ENCODE measurements at regions not wholly inside any gene's neighbourhood (a gene's known extent, or its start where the extent isn't known, plus 50 kb on each side); places are given as distances from the start of the nearest gene placed in this dataset.

DNA sequence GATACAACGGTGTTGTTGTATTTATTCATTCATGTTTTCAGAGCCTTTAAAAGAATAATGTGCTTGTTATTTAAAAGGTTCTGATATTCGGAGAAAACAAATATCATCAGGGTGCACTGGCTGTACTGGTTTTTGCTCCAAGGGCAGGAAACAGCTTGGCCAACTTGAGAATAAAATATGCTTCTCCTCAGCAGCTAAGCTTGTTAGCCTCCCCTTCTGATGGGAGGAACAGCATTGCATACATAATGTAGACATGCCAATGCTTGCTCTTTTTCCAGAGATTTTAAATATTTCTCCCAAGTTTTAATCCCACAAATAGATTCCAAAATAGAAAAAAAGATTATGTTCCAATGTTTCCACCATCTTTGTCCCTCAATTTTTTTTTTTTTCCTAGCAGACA lies 87.6 kb upstream of the RPL34 start:
- TF ChIP-seq, protein P1, sequence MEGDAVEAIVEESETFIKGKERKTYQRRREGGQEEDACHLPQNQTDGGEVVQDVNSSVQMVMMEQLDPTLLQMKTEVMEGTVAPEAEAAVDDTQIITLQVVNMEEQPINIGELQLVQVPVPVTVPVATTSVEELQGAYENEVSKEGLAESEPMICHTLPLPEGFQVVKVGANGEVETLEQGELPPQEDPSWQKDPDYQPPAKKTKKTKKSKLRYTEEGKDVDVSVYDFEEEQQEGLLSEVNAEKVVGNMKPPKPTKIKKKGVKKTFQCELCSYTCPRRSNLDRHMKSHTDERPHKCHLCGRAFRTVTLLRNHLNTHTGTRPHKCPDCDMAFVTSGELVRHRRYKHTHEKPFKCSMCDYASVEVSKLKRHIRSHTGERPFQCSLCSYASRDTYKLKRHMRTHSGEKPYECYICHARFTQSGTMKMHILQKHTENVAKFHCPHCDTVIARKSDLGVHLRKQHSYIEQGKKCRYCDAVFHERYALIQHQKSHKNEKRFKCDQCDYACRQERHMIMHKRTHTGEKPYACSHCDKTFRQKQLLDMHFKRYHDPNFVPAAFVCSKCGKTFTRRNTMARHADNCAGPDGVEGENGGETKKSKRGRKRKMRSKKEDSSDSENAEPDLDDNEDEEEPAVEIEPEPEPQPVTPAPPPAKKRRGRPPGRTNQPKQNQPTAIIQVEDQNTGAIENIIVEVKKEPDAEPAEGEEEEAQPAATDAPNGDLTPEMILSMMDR (IDR thresholded peaks at IDR 0.05; ENCODE audit: insufficient read depth, low read length, poor library complexity, severe bottlenecking) = no peak
- no peak for TF ChIP-seq EZH2phosphoT487 (conservative IDR thresholded peaks at IDR 0.05; ENCODE audit: low read length)

Measured in SU-DHL-6 (cell line).